MM.1S (cell line): ENCODE measurements at regions not wholly inside any gene's neighbourhood (a gene's known extent, or its start where the extent isn't known, plus 50 kb on each side); places are given as distances from the start of the nearest gene placed in this dataset.

Experiments
- CTCF ChIP-seq: fragments of 300-600 bp; sonication (generic); IDR thresholded peaks from 2 replicates; pipeline ENCODE4 v1.5.1; 2016; ENCODE audit warnings: antibody characterized with exemption, low read length, mixed read lengths
- EZH2 ChIP-seq: fragments of 300-600 bp; sonication (generic); optimal IDR thresholded peaks from 2 replicates; pipeline ENCODE3; 2017; ENCODE audit warnings: low read depth, mild to moderate bottlenecking, antibody characterized with exemption, low read length, mixed read lengths
- EZH2phosphoT487 ChIP-seq: fragments of 300-600 bp; sonication (generic); IDR thresholded peaks from 2 replicates; pipeline ENCODE4 v1.6.1; 2018; ENCODE audit warnings: antibody characterized with exemption, low read length

GRCh38 chr11:103792981-103793468 lies 243.4 kb upstream of the DDI1 start:
- TF ChIP-seq CTCF (no peak), EZH2 (no peak), EZH2phosphoT487 (no peak)
